ENCODE measurements at regions not wholly inside any gene's neighbourhood (a gene's known extent, or its start where the extent isn't known, plus 50 kb on each side); places are given as distances from the start of the nearest gene placed in this dataset.

DNA sequence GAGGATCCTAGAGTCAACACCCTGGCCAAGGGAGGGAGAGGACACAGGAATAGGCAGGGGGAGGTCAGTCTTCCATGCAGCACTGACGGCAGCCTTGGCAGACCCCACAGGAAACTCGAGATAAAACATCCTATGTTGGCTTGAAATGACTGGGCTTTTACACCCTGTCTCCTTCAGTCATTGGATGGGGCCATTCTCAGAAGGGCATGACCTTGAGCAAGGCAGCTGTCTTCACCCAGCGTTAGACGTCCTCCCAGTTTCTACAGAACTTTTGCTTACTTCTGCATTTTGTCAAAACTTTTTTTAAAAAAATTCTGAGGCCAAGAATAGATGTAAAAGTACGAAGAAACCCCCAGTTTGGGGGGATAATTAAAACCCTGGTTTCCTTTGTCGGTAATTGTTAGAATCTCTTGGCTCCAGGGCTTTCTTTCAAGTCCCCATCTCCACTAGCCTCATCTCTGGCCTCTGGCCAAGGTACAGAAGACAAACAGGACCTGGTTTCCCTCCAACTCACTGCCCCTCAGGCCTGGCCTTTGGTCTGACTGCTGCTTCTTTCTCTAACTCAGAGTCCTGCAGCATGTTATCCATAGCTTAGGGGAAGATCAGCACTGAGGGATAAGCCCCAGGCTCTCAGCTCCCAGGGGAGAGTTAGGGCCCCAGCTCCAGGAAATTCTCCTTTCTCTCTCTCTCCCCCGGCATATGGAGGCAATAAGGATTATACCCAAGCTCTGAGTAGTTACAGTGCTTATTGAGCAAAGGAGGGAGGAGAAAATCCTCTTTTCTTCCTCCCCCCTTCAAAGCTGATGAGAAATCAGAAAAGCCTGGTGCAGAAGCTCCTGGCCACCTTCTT is 51.6 kb upstream of the KCND3 start:
- H3K4me3 Mint-ChIP-seq, result no peak overlapping the region
- no peaks in the 10 kb centered on the region for H3K36me3 Mint-ChIP-seq (ENCODE audit: low read depth)
- H3K27me3 Mint-ChIP-seq (ENCODE audit: low read depth), result peaks cover 10% of the 10 kb centered on the region
- H3K4me1 Mint-ChIP-seq (ENCODE audit: low read depth), result no peaks in the 10 kb centered on the region
- H3K9me3 Mint-ChIP-seq, result no peaks in the 10 kb centered on the region
- H3K27ac Mint-ChIP-seq, result no peak overlapping the region

GRCh38 chr1:112043901-112044300 is 54.4 kb upstream of the KCND3 start:
- Mint-ChIP-seq H3K4me1 (ENCODE audit: low read depth) (no peaks in the 10 kb centered on the region), H3K9me3 (no peaks in the 10 kb centered on the region), H3K27ac (no peak overlapping the region), H3K4me3 (no peak overlapping the region), H3K27me3 (ENCODE audit: low read depth) (peaks cover 4% of the 10 kb centered on the region), H3K36me3 (ENCODE audit: low read depth) (no peaks in the 10 kb centered on the region)

DNA sequence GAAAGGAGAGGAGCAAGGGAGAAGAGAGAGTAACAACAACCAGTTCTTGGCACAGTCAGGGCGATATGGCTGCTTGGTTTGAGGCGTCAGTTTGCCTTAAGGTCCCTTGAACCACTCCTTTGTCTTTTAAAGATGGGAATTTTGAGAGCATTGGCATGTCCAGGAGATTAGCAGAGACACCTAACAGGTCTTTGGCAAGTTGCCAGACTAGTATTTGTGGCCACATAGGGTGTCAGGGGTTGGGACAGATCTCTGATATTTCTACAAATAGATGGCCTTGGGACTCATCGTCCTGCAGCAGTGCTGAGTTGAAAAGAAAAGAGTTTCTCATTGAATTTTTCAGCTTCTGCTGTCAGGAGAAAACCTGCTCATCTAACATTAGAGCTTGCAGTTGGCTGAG is 55.3 kb upstream of the KCND3 start:
- Mint-ChIP-seq H3K27me3 (ENCODE audit: low read depth) (peaks cover 4% of the 10 kb centered on the region), H3K27ac (no peak overlapping the region), H3K9me3 (no peaks in the 10 kb centered on the region), H3K4me3 (no peak overlapping the region), H3K4me1 (ENCODE audit: low read depth) (no peaks in the 10 kb centered on the region), H3K36me3 (ENCODE audit: low read depth) (no peaks in the 10 kb centered on the region)

DNA sequence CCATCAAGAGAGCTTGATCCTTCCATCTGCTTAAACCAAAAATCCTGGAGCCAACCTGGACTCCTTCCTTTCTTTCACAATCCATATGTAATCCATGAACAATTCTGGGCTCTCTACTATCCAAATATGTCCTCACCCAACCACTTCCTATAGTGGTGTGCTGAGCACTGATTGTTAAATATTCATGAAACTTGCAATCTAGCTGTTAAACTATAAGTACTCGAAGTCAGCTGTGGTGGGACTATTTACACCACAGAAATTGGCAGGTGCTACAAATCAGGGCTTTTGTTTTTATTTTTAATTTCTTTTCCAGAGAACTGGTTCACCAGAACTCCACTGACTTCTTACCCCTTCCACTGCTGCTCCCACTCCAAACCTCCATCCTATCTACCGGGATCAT is 57.2 kb upstream of the KCND3 start:
- H3K36me3 Mint-ChIP-seq (ENCODE audit: low read depth), result no peaks in the 10 kb centered on the region
- H3K27ac Mint-ChIP-seq, result no peak overlapping the region
- peaks cover 10% of the 10 kb centered on the region for H3K27me3 Mint-ChIP-seq (ENCODE audit: low read depth)
- no peak overlapping the region for H3K4me3 Mint-ChIP-seq
- H3K4me1 Mint-ChIP-seq (ENCODE audit: low read depth), result no peaks in the 10 kb centered on the region
- H3K9me3 Mint-ChIP-seq, result no peaks in the 10 kb centered on the region

DNA sequence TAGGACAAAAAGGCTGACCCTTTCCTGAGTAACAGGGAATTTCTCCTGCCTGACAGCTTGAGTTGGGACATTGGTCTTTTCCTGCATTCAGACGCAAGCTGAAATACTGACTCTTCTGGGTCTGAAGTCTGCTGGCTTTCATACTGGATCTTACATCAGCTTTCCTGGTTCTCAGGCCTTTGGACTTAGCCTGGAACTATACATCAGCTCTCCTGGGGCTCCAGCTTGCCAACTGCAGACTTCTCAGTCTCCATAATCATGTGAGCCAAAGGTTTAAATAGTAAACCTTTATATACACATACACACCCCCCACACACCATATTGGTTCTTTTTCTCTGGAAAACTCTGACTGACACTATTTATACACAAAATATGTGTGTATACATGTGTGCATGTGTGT is 59.0 kb upstream of the KCND3 start:
- H3K27ac Mint-ChIP-seq, result no peak overlapping the region
- H3K4me3 Mint-ChIP-seq, result no peak overlapping the region
- no peaks in the 10 kb centered on the region for H3K4me1 Mint-ChIP-seq (ENCODE audit: low read depth)
- no peaks in the 10 kb centered on the region for H3K9me3 Mint-ChIP-seq
- peaks cover 10% of the 10 kb centered on the region for H3K27me3 Mint-ChIP-seq (ENCODE audit: low read depth)
- no peaks in the 10 kb centered on the region for H3K36me3 Mint-ChIP-seq (ENCODE audit: low read depth)

- Mint-ChIP-seq H3K27me3 (ENCODE audit: low read depth) (peaks cover 14% of the 10 kb centered on the region), H3K27ac (no peak overlapping the region), H3K4me3 (no peak overlapping the region), H3K36me3 (ENCODE audit: low read depth) (no peaks in the 10 kb centered on the region), H3K9me3 (no peaks in the 10 kb centered on the region), H3K4me1 (ENCODE audit: low read depth) (no peaks in the 10 kb centered on the region)
Observed at GRCh38 chr1:112054510-112054909, 65.0 kb upstream of the KCND3 start.

- Mint-ChIP-seq H3K27me3 (ENCODE audit: low read depth) (peaks cover 8% of the 10 kb centered on the region), H3K4me1 (ENCODE audit: low read depth) (no peaks in the 10 kb centered on the region), H3K9me3 (no peaks in the 10 kb centered on the region), H3K4me3 (no peak overlapping the region), H3K36me3 (ENCODE audit: low read depth) (no peaks in the 10 kb centered on the region), H3K27ac (no peak overlapping the region)
Observed at GRCh38 chr1:112056354-112056753, 66.9 kb upstream of the KCND3 start.

GRCh38 chr1:112057736-112058135 is 68.3 kb upstream of the KCND3 start:
- H3K9me3 Mint-ChIP-seq, result no peaks in the 10 kb centered on the region
- no peak overlapping the region for H3K4me3 Mint-ChIP-seq
- no peaks in the 10 kb centered on the region for H3K36me3 Mint-ChIP-seq (ENCODE audit: low read depth)
- H3K27me3 Mint-ChIP-seq (ENCODE audit: low read depth), result peaks cover 8% of the 10 kb centered on the region
- no peak overlapping the region for H3K27ac Mint-ChIP-seq
- no peaks in the 10 kb centered on the region for H3K4me1 Mint-ChIP-seq (ENCODE audit: low read depth)

GRCh38 chr1:112058815-112059450 is 69.5 kb upstream of the KCND3 start:
- Mint-ChIP-seq H3K9me3 (no peaks in the 10 kb centered on the region), H3K36me3 (ENCODE audit: low read depth) (no peaks in the 10 kb centered on the region), H3K4me3 (no peak overlapping the region), H3K27me3 (ENCODE audit: low read depth) (peaks cover 3% of the 10 kb centered on the region), H3K4me1 (ENCODE audit: low read depth) (no peaks in the 10 kb centered on the region), H3K27ac (no peak overlapping the region)

DNA sequence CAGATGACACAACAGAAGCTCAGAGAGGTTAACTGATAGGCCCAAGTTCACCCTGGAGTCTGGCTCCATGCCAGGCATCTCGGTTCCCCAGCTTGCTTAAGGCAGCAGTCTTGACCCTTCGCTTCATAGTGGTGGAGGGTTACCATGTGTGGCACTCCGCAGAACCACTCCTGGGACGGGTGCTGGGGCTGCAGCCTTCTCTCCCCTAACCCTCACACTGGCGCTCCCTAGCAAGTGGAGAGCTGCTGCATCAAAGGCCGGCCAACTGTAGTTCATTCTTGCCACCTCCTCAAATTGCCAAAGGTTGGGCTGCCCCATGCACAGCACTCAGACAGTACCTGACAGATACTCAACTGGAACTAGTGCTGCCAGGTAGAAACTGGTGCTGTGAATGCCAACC is 70.2 kb upstream of the KCND3 start:
- no peak overlapping the region for H3K27ac Mint-ChIP-seq
- no peaks in the 10 kb centered on the region for H3K27me3 Mint-ChIP-seq (ENCODE audit: low read depth)
- H3K4me3 Mint-ChIP-seq, result no peak overlapping the region
- no peaks in the 10 kb centered on the region for H3K36me3 Mint-ChIP-seq (ENCODE audit: low read depth)
- no peaks in the 10 kb centered on the region for H3K9me3 Mint-ChIP-seq
- no peaks in the 10 kb centered on the region for H3K4me1 Mint-ChIP-seq (ENCODE audit: low read depth)

GRCh38 chr1:112060261-112060660 is 70.8 kb upstream of the KCND3 start:
- no peaks in the 10 kb centered on the region for H3K4me1 Mint-ChIP-seq (ENCODE audit: low read depth)
- H3K4me3 Mint-ChIP-seq, result no peak overlapping the region
- no peaks in the 10 kb centered on the region for H3K36me3 Mint-ChIP-seq (ENCODE audit: low read depth)
- H3K27ac Mint-ChIP-seq, result no peak overlapping the region
- peaks cover 2% of the 10 kb centered on the region for H3K27me3 Mint-ChIP-seq (ENCODE audit: low read depth)
- H3K9me3 Mint-ChIP-seq, result no peaks in the 10 kb centered on the region

DNA sequence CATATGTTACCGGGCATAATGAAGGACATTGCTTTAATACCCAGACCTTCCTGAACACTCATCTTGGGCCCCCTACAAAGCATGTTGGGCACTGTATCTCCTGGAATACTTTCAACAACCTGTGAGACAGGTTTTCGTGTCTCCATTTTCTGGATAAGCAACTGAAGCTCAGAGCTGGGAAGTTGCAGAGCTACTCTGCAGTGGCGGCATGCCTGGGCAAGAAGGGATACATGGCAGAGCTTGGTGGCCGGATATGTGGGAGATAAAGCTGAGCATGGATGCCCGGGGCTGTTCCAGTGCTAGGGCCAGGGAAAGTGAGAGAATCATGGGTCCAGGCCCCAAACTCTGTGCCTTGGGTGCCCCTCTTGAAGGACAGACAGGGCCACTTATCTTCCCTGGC is 71.6 kb upstream of the KCND3 start:
- Mint-ChIP-seq H3K4me3 (no peak overlapping the region), H3K27me3 (ENCODE audit: low read depth) (peaks cover 10% of the 10 kb centered on the region), H3K4me1 (ENCODE audit: low read depth) (no peaks in the 10 kb centered on the region), H3K36me3 (ENCODE audit: low read depth) (no peaks in the 10 kb centered on the region), H3K9me3 (no peaks in the 10 kb centered on the region), H3K27ac (no peak overlapping the region)

DNA sequence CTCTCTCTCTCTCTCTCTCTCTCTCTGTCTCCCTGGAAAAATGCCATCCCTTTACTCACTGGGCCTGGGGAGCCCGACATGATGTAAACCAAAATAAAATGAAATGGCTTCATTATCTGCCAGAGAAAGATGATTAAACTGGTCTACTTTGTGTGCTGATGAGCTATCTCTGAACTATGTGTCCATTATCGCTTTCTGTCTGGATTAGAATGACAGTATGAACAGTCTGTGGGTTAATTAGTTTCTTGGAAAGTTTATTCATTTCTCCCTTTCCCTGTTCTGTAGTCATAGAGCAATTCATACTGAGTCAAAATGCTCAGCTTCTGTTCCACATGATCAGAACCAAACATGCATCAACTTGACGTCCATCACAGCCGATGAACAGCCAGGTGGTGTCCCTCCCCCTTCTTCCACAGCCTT is 72.4 kb upstream of the KCND3 start:
- no peaks in the 10 kb centered on the region for H3K4me1 Mint-ChIP-seq (ENCODE audit: low read depth)

DNA sequence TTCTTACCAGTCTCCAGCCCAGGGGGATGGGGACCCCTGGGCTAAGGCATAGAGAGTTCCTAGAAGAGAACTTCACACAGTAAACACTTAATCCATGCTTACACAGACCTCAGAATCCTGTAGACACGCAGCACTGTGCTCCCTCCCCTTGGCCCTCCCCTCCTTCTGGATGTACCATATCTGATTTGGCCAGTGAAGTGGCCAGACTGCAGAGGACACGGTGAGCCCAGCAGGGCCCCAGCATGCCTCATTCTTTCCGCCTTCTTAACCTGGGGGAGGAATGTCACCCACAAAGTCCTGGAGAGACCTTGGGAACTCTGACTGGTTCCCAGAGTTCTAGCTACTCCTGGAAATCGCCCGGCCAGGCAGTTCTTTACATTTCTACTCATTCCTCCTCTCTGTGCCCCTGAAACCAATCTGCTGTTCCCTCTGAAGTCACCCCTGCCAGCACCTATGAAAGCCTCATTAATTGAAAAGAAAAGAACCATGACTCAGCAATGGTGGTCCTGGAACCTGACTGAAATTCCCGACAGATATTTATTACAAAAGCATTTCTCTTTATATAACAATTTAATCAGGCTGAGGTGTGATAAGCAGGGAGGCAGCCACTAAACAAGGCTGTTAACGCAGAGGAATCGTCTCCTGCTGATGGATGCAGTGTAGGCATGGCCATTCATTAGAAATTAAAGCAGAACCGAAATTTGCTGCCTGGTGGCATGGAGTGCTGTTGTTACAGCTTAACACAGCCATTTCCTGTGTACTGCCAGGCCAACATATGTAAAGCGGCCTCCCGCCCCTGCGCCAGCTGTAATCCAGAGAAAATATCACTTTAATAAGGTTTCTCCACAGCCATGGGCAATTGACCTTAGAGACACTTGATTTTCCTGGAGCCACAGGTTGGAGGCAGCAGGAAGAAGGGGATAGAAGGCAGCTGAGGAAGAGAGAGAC is 74.6 kb upstream of the KCND3 start:
- Mint-ChIP-seq H3K9me3 (no peaks in the 10 kb centered on the region), H3K27ac (no peak overlapping the region), H3K4me3 (no peak overlapping the region), H3K4me1 (ENCODE audit: low read depth) (no peaks in the 10 kb centered on the region), H3K27me3 (ENCODE audit: low read depth) (peaks cover 10% of the 10 kb centered on the region), H3K36me3 (ENCODE audit: low read depth) (no peaks in the 10 kb centered on the region)

More for the DNA sequence above, 72.4 kb upstream of the KCND3 start:
- Mint-ChIP-seq H3K27ac (no peak overlapping the region), H3K27me3 (ENCODE audit: low read depth) (peaks cover 10% of the 10 kb centered on the region), H3K9me3 (no peaks in the 10 kb centered on the region), H3K4me3 (no peak overlapping the region), H3K36me3 (ENCODE audit: low read depth) (no peaks in the 10 kb centered on the region)

Measured in T-helper 1 cell treated with Interleukin-12 subunit alpha and Interleukin-12 subunit beta and Interleukin-4 antibody, amounts not matched to agents 30 μg/mL and 1 μg/mL, for 36 hours (primary cell).